Suppressor macrophage (primary cell): ENCODE measurements at regions not wholly inside any gene's neighbourhood (a gene's known extent, or its start where the extent isn't known, plus 50 kb on each side); places are given as distances from the start of the nearest gene placed in this dataset.

Experiments
- DNase-seq, 4 experiments: peaks; one replicate each; pipeline ENCODE4 v3.0.0-alpha.2; 2020 to 2022

GRCh38 chr1:112265931-112266330, 130.1 kb upstream of the CTTNBP2NL start:
- no peak for DNase-seq

- no peak for DNase-seq
Observed at GRCh38 chr1:112267206-112267605, 128.8 kb upstream of the CTTNBP2NL start.

DNA sequence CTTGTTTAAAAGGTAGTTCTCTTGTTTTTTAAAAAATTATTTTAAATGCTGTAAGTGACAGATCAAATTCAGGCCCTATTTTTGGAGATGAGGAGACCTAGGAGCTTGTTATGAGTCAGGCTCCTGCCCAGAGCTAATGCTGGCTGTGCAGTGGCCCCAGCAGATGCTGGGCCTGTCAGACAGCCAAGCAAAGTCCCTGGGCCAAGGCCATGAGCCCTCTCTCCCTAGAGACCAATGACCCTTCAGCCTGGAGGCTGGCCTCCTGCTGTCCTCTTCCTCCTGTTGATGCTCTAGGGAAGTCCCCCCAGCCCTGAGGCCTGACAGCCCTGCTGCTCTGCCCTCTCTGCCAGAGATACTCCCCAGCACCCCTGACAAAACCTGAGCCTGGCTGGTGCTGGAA, 128.1 kb upstream of the CTTNBP2NL start:
- DNase-seq: no peak

- DNase-seq: no peak
Observed at GRCh38 chr1:112268408-112268807, 127.6 kb upstream of the CTTNBP2NL start.

GRCh38 chr1:112271270-112271669, 124.7 kb upstream of the CTTNBP2NL start:
- DNase-seq: no peak

GRCh38 chr1:112272101-112272772, 123.8 kb upstream of the CTTNBP2NL start:
- no peak for DNase-seq

DNA sequence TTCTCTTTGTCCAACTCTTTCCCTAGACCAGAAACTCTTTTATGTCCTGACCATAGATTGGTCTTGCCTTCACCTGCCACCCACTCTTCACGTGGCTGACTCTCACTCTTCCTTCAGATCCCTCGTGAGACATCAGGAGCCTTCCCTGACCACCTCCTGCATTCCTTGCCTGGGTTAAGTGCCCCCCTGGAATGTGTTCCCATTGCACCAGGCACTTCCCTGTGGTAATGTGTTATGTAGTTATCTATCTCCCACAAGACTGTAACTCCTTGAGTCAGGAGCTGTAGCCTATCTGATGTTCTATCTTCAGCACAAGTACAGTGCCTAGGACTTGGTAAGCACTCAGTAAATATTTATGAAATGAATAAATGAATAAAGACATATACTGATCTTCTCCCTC, 111.2 kb upstream of the CTTNBP2NL start:
- no peak for DNase-seq

DNA sequence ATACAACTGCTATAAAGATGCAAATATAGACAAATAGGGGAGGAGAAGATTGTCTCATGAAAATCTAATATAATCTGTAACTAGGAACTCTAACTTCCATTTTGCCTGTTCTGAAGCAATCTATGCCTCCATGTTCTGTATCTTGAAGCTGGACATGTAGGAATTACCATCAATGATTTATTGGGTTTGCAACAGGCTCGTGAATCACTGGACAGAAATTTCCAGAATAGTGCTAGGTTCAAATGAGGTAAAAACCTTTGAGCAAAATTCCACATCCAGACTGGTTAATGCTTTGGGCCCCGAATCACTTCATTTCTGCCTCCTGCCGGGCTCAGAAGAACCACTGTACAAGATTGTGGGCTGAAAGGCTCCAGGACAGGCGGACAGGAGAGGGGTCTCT, 110.7 kb upstream of the CTTNBP2NL start:
- no peak for DNase-seq

- DNase-seq: no peak
Observed at GRCh38 chr1:112285746-112286145, 110.3 kb upstream of the CTTNBP2NL start.

DNA sequence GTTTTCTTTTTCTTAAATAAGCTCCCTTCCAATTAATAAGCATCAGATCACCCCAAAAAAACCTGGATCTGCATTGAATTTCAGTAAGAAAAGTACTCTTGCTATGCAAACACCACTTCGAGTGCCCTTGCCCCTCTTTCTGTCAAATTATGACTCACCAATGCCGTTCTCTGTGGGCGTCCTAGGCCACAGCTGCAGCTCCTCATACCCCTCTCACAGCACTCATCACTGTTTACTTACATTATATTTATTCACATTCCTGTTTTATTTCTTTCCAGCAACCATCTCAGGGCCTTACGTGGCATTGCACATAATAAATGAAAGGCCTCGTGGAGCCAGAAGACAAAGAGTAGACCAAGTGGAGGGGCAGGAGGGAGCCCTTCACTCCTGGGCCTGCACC, 99.1 kb upstream of the CTTNBP2NL start:
- no peak for DNase-seq

DNA sequence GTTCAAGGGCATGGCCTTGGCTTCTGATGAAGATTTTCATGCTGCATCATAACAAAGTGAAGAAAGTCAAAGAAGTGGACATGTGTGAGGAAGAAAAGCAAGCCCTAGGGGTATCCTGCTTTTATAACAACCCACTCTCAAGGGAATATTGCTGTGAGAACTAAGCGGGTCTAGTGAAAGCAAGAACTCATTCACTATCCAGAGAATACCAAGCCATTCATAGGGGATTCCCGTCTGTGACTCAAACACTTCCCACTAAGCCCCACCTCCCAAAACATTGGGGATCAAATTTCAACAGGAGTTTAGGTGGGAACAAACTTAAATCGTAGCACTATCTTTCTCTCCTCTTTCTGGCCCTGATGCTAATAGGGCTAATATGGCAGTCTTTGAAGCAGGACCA, 98.5 kb upstream of the CTTNBP2NL start:
- DNase-seq: no peak

GRCh38 chr1:112298558-112298957, 97.5 kb upstream of the CTTNBP2NL start:
- peak; percentile 64 to 86 (median 72) for DNase-seq

- no peak for DNase-seq
Observed at GRCh38 chr1:112304126-112304525, 91.9 kb upstream of the CTTNBP2NL start.

DNA sequence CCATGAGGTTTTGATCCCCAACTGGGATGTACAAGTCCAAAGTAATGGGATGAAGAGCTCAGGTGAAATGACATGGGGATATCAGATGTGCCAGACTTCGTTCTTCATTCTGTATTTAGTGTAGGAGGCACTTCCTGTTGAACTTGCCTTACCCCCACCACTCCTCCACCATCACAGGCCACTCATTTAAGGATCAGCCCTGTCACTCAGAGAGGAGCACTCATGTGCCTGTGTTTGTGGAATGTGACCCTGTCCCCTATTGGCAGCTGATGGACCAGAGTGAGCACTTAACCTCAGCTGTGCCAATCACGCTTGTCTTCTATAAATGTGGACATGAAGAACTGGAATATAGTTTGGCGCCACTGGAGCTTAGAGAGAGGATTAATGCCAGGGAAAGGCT, 91.4 kb upstream of the CTTNBP2NL start:
- DNase-seq: no peak

DNA sequence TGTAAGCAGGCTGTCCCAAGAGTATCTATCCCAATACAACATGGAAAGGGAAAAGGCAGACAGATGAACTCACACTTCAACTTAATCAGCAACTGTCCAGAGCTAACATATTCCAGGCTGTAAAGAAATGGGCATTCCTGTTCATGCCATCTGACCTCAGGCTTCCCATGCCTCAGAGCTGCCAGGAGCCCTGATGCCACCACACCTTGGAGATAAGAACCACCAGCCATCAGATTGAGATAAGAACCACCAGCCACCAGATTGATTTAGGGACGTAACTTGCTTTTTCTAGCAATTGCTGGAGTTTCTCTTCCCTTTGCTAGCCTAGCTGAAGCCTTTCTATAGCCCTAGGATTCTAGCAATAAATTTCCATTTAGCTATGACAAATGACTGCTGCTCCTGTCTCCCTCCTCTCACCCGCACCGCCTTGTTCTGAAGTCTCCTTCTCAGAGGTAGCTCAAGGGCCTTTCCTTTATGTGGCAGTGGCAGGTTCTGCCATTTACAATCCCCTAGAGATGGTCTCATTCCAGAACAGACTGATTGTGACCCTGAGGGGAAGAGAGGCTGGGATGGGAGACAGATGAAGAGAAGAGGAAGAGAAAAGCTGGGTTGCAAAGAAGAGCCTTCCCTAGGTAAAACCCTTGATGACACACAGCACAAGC, 88.0 kb upstream of the CTTNBP2NL start:
- no peak for DNase-seq

DNA sequence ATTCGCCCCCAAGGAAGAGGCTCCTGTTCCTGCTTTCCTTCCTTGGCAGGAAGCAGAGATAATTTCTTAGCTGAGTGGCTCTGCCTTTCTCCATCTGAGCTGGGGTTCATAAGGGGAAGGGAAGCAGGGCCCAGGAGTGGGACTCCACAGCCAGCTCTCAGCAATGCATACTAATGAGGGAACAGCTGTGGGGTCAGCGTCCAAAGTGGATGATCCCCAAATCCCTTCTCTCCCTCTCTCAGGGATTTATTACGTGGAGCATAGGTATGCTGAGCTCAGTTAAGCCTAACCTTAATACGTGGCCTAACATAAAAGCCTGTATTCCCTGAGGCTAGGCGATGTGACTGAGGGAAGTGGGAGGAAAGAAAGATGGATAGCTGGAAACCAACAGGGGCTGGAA, 87.3 kb upstream of the CTTNBP2NL start:
- no peak for DNase-seq

DNA sequence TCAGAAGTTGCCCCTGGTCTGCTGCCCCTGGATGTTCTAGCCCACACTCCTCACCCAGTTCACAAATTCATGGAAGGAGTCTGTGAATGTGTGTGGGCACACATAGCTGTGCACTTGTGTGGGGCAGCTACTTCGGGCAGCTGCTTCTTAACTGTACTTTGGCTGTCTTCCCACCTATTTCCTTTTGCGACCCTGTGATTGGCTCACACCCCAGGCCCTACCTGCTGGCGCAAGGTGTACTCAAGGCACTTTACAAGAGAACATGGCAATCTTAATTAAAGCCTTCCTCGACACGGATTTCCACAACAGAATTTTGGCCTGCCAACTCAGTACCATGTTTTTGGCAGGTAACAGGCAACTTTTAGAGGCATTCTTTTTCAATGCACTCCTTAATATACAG, 86.5 kb upstream of the CTTNBP2NL start:
- DNase-seq: no peak

- DNase-seq: no peak
Observed at GRCh38 chr1:112312315-112312714, 83.7 kb upstream of the CTTNBP2NL start.

GRCh38 chr1:112312879-112313278, 83.1 kb upstream of the CTTNBP2NL start:
- no peak for DNase-seq

- no peak for DNase-seq
Observed at GRCh38 chr1:112316254-112316913, 79.6 kb upstream of the CTTNBP2NL start.

DNA sequence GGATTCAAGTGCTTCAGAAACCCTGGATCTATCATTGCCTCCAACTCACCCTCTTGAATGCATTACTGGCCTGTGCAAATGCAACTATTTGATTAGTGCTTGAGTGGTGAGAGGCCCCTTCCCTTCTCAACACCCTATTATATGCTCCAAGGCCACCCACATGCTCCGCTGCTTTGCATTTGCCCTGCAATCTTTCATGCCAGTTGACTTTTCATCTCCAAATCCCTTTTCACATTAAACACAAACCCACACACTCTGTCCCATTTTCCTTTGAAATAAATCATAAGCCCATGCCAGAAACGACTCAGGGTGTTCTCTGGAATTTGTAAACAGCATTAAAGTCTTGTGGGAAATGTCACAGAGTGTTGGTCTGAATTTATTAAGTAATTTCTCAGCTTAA, 78.9 kb upstream of the CTTNBP2NL start:
- DNase-seq: no peak

DNA sequence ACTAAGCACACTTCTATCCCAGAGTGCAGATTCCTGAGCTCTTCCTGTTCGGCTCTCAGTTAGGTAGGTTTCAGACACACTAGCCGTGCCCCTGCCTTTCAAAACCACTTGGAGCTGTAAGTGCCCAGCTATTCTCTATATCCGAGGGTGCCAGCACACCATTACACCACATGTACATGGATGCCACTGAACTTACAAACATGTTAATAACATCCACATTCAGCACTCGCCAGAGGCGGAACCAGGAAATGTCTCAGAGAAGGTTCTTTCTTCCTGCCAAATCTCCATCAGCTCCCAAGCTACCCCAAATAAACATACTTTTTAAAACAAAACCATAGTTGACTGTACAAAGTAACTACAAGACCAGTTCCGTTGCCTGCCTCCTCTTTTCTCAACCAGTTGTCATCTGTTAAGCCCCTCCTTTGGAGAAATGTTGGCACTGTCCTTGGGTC, 78.4 kb upstream of the CTTNBP2NL start:
- DNase-seq: no peak

DNA sequence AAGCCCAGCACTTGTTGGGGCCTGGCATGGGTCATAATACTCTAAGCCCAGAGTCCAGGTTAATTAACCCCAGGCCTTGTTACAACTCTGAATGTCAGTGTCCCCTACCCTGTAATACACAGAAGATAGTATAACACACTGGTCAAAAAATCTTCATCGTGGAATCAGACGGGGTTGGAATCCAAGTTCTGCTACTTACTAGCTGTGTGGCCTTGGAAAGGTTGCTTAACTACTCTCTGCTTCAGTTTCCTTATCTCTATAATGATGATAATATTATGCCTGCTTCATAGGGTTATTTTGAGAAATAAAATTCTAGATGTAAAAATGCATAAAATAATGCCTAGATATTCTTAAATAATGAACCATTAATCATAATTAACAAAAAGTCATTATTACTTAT, 77.8 kb upstream of the CTTNBP2NL start:
- no peak for DNase-seq
